HG03354 (cell line): ENCODE measurements at regions not wholly inside any gene's neighbourhood (a gene's known extent, or its start where the extent isn't known, plus 50 kb on each side); places are given as distances from the start of the nearest gene placed in this dataset.

Experiments used
- ATAC-seq: cut with Tn5 transposase; IDR thresholded peaks from one replicate; pipeline ENCODE4 v1.9.1; 2021; ENCODE audit warnings: mild to moderate bottlenecking; ENCODE audit not compliant: unreplicated experiment, poor library complexity, severe bottlenecking

- ATAC-seq, result no peak
Observed at GRCh38 chr2:149656996-149657395, 69.4 kb upstream of the MMADHC start.

- no peak for ATAC-seq
Observed at GRCh38 chr2:149653831-149654445, 66.4 kb upstream of the MMADHC start.

- ATAC-seq, result no peak
Observed at GRCh38 chr2:149652926-149653325, 65.4 kb upstream of the MMADHC start.

- no peak for ATAC-seq
Observed at GRCh38 chr2:149652526-149652925, 65.0 kb upstream of the MMADHC start.

GRCh38 chr2:149651229-149651628 is 63.7 kb upstream of the MMADHC start:
- ATAC-seq, result no peak

GRCh38 chr2:149650006-149650405 is 62.4 kb upstream of the MMADHC start:
- ATAC-seq, result no peak

GRCh38 chr2:149648282-149649030 is 60.9 kb upstream of the MMADHC start:
- no peak for ATAC-seq

GRCh38 chr2:149645391-149645790 is 57.8 kb upstream of the MMADHC start:
- ATAC-seq, result no peak
